ENCODE measurements at regions not wholly inside any gene's neighbourhood (a gene's known extent, or its start where the extent isn't known, plus 50 kb on each side); places are given as distances from the start of the nearest gene placed in this dataset.

- TF ChIP-seq RELA (CRISPR knock-in tag; IDR thresholded peaks at IDR 0.05) (no peak), ZNF530 (CRISPR knock-in tag; IDR thresholded peaks at IDR 0.05; ENCODE audit: low read depth) (no peak), SMAD1 (CRISPR knock-in tag; IDR thresholded peaks at IDR 0.05; ENCODE audit: borderline replicate concordance, low read depth) (no peak), ZNF781 (CRISPR knock-in tag; IDR thresholded peaks at IDR 0.05; ENCODE audit: borderline replicate concordance, not compliant biosample characterization) (peak; percentile 68), RFX1 (IDR thresholded peaks at IDR 0.05) (no peak), PHF5A (CRISPR knock-in tag; IDR thresholded peaks at IDR 0.05; ENCODE audit: low read depth, unreplicated experiment) (no peak), ZNF749 (CRISPR knock-in tag; IDR thresholded peaks at IDR 0.05; ENCODE audit: borderline replicate concordance) (no peak), MEIS2 (CRISPR knock-in tag; IDR thresholded peaks at IDR 0.05) (no peak), HMG20A (CRISPR knock-in tag; IDR thresholded peaks at IDR 0.05; ENCODE audit: borderline replicate concordance) (peak; percentile 52; the same call in 1 of the 2 replicates), HOMEZ (CRISPR knock-in tag; IDR thresholded peaks at IDR 0.05; ENCODE audit: low read depth) (peak; percentile 82; the same call in 1 of the 2 replicates), ATM (IDR thresholded peaks at IDR 0.05; ENCODE audit: borderline replicate concordance) (no peak), LCORL (IDR thresholded peaks at IDR 0.05) (no peak), LCORL (CRISPR knock-in tag; IDR thresholded peaks at IDR 0.05) (peak; percentile 48; the same call in 1 of the 2 replicates), KLF11 (CRISPR knock-in tag; IDR thresholded peaks at IDR 0.05) (0 out of 2 replicates have a peak, but pooled peaks have one; percentile 9), TEAD2 (CRISPR knock-in tag; IDR thresholded peaks at IDR 0.05) (no peak), ZNF75D (CRISPR knock-in tag; IDR thresholded peaks at IDR 0.05; ENCODE audit: borderline replicate concordance) (no peak), CREM (IDR thresholded peaks at IDR 0.05) (no peak), CREM (CRISPR knock-in tag; IDR thresholded peaks at IDR 0.05) (no peak), NFKB2 (CRISPR knock-in tag; IDR thresholded peaks at IDR 0.05; ENCODE audit: borderline replicate concordance) (no peak), PHF8 (CRISPR knock-in tag; IDR thresholded peaks at IDR 0.05) (no peak), CENPX (CRISPR knock-in tag; IDR thresholded peaks at IDR 0.05) (no peak), ZNF318 (CRISPR knock-in tag; IDR thresholded peaks at IDR 0.05) (no peak), HNRNPK (IDR thresholded peaks at IDR 0.05; ENCODE audit: low read depth, low read length, poor library complexity, severe bottlenecking) (no peak)
These were observed 184.7 kb downstream of the MREG start (continued) for GRCh38 chr2:215828528-215829184.

Measured in HepG2 (cell line).